MM.1S (cell line): ENCODE measurements at regions not wholly inside any gene's neighbourhood (a gene's known extent, or its start where the extent isn't known, plus 50 kb on each side); places are given as distances from the start of the nearest gene placed in this dataset.

Experiments used
- DNase-seq: peaks from one replicate; pipeline ENCODE4 v3.0.0-alpha.2; 2015
- H2AFZ ChIP-seq: fragments of 300-600 bp; sonication (generic); 2 replicates; pipeline ENCODE4 v1.6.0; 2016; ENCODE audit warnings: antibody characterized with exemption, low read length
- H3F3A ChIP-seq: fragments of 300-600 bp; sonication (generic); 2 replicates; pipeline ENCODE4 v1.6.1; 2016; ENCODE audit warnings: mild to moderate bottlenecking, antibody characterized with exemption, low read length, moderate library complexity, mixed read lengths; ENCODE audit not compliant: insufficient read depth
- H3K27ac ChIP-seq: fragments of 300-600 bp; sonication (generic); 2 replicates; pipeline ENCODE4 v1.5.1; 2016; ENCODE audit warnings: mild to moderate bottlenecking, low read length
- H3K27me3 ChIP-seq: fragments of 300-600 bp; sonication (generic); replicated peaks from 2 replicates; pipeline ENCODE4 v1.6.0; 2016; ENCODE audit warnings: low read length; ENCODE audit not compliant: insufficient read depth
- H3K36me3 ChIP-seq: fragments of 300-600 bp; sonication (generic); replicated peaks from 2 replicates; pipeline ENCODE4 v1.6.1; 2016; ENCODE audit warnings: mild to moderate bottlenecking, low read length, mixed read lengths; ENCODE audit not compliant: insufficient read depth
- H3K4me1 ChIP-seq: fragments of 300-600 bp; sonication (generic); 2 replicates; pipeline ENCODE4 v1.6.1; 2016; ENCODE audit warnings: low read length, mixed read lengths
- H3K4me2 ChIP-seq: fragments of 300-600 bp; sonication (generic); 2 replicates; pipeline ENCODE4 v1.6.0; 2016; ENCODE audit warnings: low read depth, low read length
- H3K4me3 ChIP-seq: fragments of 300-600 bp; sonication (generic); 2 replicates; pipeline ENCODE4 v1.5.1; 2016; ENCODE audit warnings: low read length, mixed read lengths
- H3K79me2 ChIP-seq: fragments of 300-600 bp; sonication (generic); 2 replicates; pipeline ENCODE4 v1.6.1; 2016; ENCODE audit warnings: mixed run types, low read length, mixed read lengths
- H3K9ac ChIP-seq: fragments of 300-600 bp; sonication (generic); 2 replicates; pipeline ENCODE4 v1.6.1; 2016; ENCODE audit warnings: low read length, mixed read lengths
- H3K9me2 ChIP-seq: fragments of 300-600 bp; sonication (generic); replicated peaks from 2 replicates; pipeline ENCODE4 v1.6.1; 2016; ENCODE audit warnings: mild to moderate bottlenecking, low read length, mixed read lengths; ENCODE audit not compliant: insufficient read depth
- H3K9me3 ChIP-seq: fragments of 300-600 bp; sonication (generic); replicated peaks from 2 replicates; pipeline ENCODE4 v1.6.1; 2016; ENCODE audit warnings: mild to moderate bottlenecking, low read length, mixed read lengths; ENCODE audit not compliant: insufficient read depth
- H4K20me1 ChIP-seq: fragments of 300-600 bp; sonication (generic); 2 replicates; pipeline ENCODE4 v1.6.1; 2016; ENCODE audit warnings: mild to moderate bottlenecking, low read length, moderate library complexity, mixed read lengths; ENCODE audit not compliant: insufficient read depth
- CTCF ChIP-seq: fragments of 300-600 bp; sonication (generic); IDR thresholded peaks from 2 replicates; pipeline ENCODE4 v1.5.1; 2016; ENCODE audit warnings: antibody characterized with exemption, low read length, mixed read lengths
- EZH2 ChIP-seq: fragments of 300-600 bp; sonication (generic); optimal IDR thresholded peaks from 2 replicates; pipeline ENCODE3; 2017; ENCODE audit warnings: low read depth, mild to moderate bottlenecking, antibody characterized with exemption, low read length, mixed read lengths
- EZH2phosphoT487 ChIP-seq: fragments of 300-600 bp; sonication (generic); IDR thresholded peaks from 2 replicates; pipeline ENCODE4 v1.6.1; 2018; ENCODE audit warnings: antibody characterized with exemption, low read length

DNA sequence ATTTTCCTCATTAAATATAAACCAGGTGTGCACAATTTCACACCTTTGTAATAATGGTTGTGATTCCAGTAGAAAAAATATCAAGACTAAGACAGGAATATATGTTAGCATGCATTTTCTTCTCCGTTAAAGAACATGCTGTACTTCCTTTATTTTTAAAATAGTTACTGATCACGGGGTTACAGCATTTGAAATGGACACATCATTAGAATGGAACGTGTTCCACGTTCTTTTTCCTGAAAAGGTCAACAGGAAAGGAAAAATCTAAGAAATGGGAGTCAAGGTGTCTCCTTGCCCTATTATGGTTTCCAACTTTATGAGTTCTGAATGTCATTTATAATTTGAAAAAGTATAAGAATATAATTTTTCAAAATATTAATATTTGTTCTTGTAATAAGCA is 1325.7 kb downstream of the SLC16A7 start:
- Histone ChIP-seq H3K27me3 (no peaks in the 10 kb centered on the region), H3K79me2 (no peaks in the 10 kb centered on the region)

DNA sequence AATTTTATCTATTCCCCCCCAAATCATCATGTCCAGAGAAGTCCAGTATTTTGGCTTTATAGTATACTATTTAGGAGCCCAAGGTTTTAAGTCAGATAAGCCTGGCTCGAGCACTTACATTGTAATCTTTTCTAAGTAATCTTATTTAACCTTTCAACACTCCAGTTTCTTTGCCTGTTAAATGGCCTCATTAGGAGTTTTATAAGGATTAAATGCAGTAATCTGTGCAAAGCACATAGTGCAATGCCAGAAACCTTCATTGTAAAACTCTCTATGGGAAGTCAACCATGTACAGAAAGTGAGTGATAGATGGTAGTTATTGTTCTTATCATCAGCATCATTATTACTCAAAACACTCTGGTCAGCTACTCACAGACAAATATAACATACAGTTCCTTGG is 1330.4 kb downstream of the SLC16A7 start:
- Histone ChIP-seq H2AFZ (no peak overlapping the region), H3K27me3 (no peaks in the 10 kb centered on the region), H3K4me1 (no peaks in the 10 kb centered on the region), H3K9me2 (no peaks in the 10 kb centered on the region), H3K4me2 (no peak overlapping the region), H3K9me3 (no peaks in the 10 kb centered on the region), H3K27ac (no peak overlapping the region), H3K4me3 (no peak overlapping the region), H3K9ac (no peak overlapping the region), H4K20me1 (no peaks in the 10 kb centered on the region), H3F3A (no peaks in the 10 kb centered on the region), H3K36me3 (no peaks in the 10 kb centered on the region), H3K79me2 (no peaks in the 10 kb centered on the region)
- DNase-seq, result no peak
- TF ChIP-seq CTCF, result no peak
- no peak for TF ChIP-seq EZH2
- TF ChIP-seq EZH2phosphoT487, result no peak

More for the DNA sequence above, 1325.7 kb downstream of the SLC16A7 start:
- no peak for TF ChIP-seq CTCF
- no peak for TF ChIP-seq EZH2phosphoT487
- no peak for TF ChIP-seq EZH2
- no peak overlapping the region for H3K4me3 ChIP-seq
- no peak overlapping the region for H3K4me2 ChIP-seq
- no peaks in the 10 kb centered on the region for H3K36me3 ChIP-seq
- H3K9ac ChIP-seq, result no peak overlapping the region
- no peaks in the 10 kb centered on the region for H3K4me1 ChIP-seq
- H3F3A ChIP-seq, result no peaks in the 10 kb centered on the region
- H3K9me3 ChIP-seq, result no peaks in the 10 kb centered on the region
- no peak overlapping the region for H3K27ac ChIP-seq
- no peaks in the 10 kb centered on the region for H4K20me1 ChIP-seq
- DNase-seq, result no peak
- no peak overlapping the region for H2AFZ ChIP-seq
- H3K9me2 ChIP-seq, result no peaks in the 10 kb centered on the region

GRCh38 chr12:60930151-60930550 is 1330.1 kb upstream of the USP15 start:
- no peak overlapping the region for H3K27ac ChIP-seq
- no peaks in the 10 kb centered on the region for H4K20me1 ChIP-seq
- H3K9ac ChIP-seq, result no peak overlapping the region
- H3K79me2 ChIP-seq, result no peaks in the 10 kb centered on the region
- no peaks in the 10 kb centered on the region for H3K27me3 ChIP-seq
- H3K4me1 ChIP-seq, result no peaks in the 10 kb centered on the region
- no peak overlapping the region for H3K4me3 ChIP-seq
- H2AFZ ChIP-seq, result no peak overlapping the region
- H3K36me3 ChIP-seq, result no peaks in the 10 kb centered on the region
- TF ChIP-seq CTCF, result no peak
- TF ChIP-seq EZH2phosphoT487, result no peak
- no peak for TF ChIP-seq EZH2
- no peak overlapping the region for H3K4me2 ChIP-seq
- no peak for DNase-seq
- H3K9me2 ChIP-seq, result no peaks in the 10 kb centered on the region
- H3F3A ChIP-seq, result no peaks in the 10 kb centered on the region
- no peaks in the 10 kb centered on the region for H3K9me3 ChIP-seq
